Activated naive CD8-positive, alpha-beta T cell treated with anti-CD3 and anti-CD28 coated beads, Interleukin-2, amount 10 ng/mL, durations not matched to agents 7 days and 5 days (primary cell): ENCODE measurements at regions not wholly inside any gene's neighbourhood (a gene's known extent, or its start where the extent isn't known, plus 50 kb on each side); places are given as distances from the start of the nearest gene placed in this dataset.

Experiments used
- ATAC-seq: fragments of 150-1000 bp; cut with Tn5 transposase; one replicate; pipeline ENCODE4 v1.10.0; 2021; ENCODE audit warnings: low read depth, moderate library complexity
- POLR2A ChIA-PET: fragments of 350-600 bp; sonication (Branson Sonifier 250); formaldehyde crosslinking; loops from one replicate; lab custom pipeline; 2021; ENCODE audit warnings: antibody characterized with exemption; lab: Charles Lee
- DNase-seq: peaks from one replicate; pipeline ENCODE4 v3.0.0; 2021
- H3K27ac Mint-ChIP-seq: one replicate; pipeline ENCODE4 v1.8.0; 2022; ENCODE audit warnings: mild to moderate bottlenecking, mixed read lengths
- H3K27me3 Mint-ChIP-seq: one replicate; pipeline ENCODE4 v1.8.0; 2022; ENCODE audit warnings: mild to moderate bottlenecking, moderate library complexity, mixed read lengths
- H3K36me3 Mint-ChIP-seq: one replicate; pipeline ENCODE4 v1.8.0; 2021; ENCODE audit warnings: mild to moderate bottlenecking, mixed read lengths
- H3K4me1 Mint-ChIP-seq: one replicate; pipeline ENCODE4 v1.8.0; 2021; ENCODE audit warnings: mixed read lengths
- H3K4me3 Mint-ChIP-seq: one replicate; pipeline ENCODE4 v1.8.0; 2022; ENCODE audit warnings: mild to moderate bottlenecking, moderate library complexity, mixed read lengths
- H3K9me3 Mint-ChIP-seq: one replicate; pipeline ENCODE4 v1.8.0; 2021; ENCODE audit warnings: mixed read lengths

DNA sequence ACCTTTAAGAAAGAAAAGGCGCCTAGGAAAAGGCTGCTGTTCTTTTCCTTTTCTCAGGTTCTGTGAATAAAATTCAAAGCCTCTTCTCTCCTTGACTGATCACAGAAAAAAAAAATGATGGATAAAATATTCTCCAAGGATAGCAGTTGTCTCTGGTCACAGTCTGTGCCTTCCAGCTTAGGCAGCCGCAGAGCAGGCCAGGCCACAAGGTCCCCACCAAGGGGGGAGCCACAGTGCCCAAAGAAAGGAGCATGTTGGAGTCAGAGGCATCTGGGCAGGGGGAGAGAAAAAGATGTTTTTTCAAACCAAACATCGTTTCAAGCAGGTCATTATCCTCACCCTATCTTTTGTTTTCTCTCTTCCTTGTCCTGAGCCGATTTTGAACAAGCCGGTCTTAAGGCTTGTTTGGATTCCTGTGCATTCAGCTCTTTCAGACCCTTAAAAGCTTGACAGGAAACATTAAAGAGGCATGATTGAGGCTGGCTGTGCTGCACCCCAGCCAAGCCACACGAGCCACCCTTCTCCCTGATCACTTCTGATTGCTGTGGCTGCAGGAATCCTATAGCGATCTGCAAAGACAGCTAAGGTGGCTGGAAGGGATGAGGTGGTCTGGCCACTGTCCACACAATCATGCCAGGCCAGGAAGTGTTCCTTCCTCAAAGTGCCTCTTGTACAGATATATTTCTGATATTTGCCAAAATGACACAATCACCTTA lies 284.6 kb upstream of the TLE4 start:
- no peaks in the 10 kb centered on the region for H3K4me1 Mint-ChIP-seq
- peaks cover 2% of the 10 kb centered on the region for H3K27me3 Mint-ChIP-seq
- no peaks in the 10 kb centered on the region for H3K36me3 Mint-ChIP-seq
- H3K9me3 Mint-ChIP-seq, result no peaks in the 10 kb centered on the region
- DNase-seq, result no peak
- no peak for ATAC-seq
- H3K4me3 Mint-ChIP-seq, result no peak overlapping the region
- no peak overlapping the region for H3K27ac Mint-ChIP-seq
- POLR2A ChIA-PET, result no interaction called here

DNA sequence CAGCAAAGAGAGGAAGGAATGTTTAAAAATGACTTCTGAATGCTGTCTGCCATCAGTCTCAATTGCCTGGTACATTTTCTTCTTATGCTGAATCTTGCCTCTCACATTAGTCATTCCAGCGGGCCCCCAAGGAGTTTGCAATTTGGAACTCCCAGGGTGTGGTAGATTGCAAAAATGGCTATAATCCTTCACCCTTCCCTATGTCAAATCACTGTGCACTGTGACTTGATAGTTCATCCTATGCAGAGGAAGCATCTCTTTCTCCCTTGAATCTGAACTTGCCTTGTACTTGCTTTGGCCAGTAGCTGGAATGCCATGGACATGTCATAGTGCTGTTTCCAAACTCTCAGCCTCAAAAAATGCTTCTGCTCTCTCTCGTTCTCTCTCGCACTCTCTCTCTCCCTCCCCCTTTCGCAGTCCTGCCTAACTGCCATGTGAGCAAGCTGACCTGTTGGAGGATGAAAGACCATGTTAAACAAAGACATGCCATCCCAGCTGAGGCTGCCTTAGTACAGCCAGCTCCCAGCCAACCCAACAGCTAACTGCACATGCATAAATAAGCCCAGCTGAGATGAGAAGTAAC lies 284.0 kb upstream of the TLE4 start:
- H3K27me3 Mint-ChIP-seq, result peaks cover 2% of the 10 kb centered on the region
- H3K36me3 Mint-ChIP-seq, result no peaks in the 10 kb centered on the region
- no peak overlapping the region for H3K4me3 Mint-ChIP-seq
- H3K4me1 Mint-ChIP-seq, result no peaks in the 10 kb centered on the region
- no peak overlapping the region for H3K27ac Mint-ChIP-seq
- peaks cover 1% of the 10 kb centered on the region for H3K9me3 Mint-ChIP-seq
- no peak for ATAC-seq
- DNase-seq, result no peak
- POLR2A ChIA-PET, result no interaction called here

DNA sequence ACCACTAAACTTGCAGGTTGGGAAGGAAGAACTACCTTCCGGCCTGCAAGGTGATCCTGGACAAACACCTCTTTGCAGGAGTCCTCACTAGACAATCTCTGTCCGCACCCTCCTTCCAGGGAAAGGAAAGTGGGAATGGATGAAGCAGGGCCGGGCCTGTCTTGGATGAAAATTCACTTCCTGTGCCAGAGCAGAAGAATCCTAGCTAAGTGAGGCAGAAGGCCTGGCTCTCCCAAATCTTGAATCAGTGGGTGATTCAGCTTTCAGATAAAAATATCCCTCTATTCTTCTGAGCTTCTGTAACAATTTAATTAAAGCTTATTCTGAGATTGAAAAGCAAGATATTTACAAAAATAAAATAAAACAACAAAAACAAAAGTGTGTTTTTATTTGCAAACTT lies 281.9 kb upstream of the TLE4 start:
- no peak for ATAC-seq
- DNase-seq, result no peak
- no peak overlapping the region for H3K27ac Mint-ChIP-seq
- no peaks in the 10 kb centered on the region for H3K4me1 Mint-ChIP-seq
- H3K9me3 Mint-ChIP-seq, result peaks cover 1% of the 10 kb centered on the region
- H3K36me3 Mint-ChIP-seq, result no peaks in the 10 kb centered on the region
- POLR2A ChIA-PET, result no interaction called here
- H3K27me3 Mint-ChIP-seq, result peaks cover 2% of the 10 kb centered on the region
- H3K4me3 Mint-ChIP-seq, result no peak overlapping the region

DNA sequence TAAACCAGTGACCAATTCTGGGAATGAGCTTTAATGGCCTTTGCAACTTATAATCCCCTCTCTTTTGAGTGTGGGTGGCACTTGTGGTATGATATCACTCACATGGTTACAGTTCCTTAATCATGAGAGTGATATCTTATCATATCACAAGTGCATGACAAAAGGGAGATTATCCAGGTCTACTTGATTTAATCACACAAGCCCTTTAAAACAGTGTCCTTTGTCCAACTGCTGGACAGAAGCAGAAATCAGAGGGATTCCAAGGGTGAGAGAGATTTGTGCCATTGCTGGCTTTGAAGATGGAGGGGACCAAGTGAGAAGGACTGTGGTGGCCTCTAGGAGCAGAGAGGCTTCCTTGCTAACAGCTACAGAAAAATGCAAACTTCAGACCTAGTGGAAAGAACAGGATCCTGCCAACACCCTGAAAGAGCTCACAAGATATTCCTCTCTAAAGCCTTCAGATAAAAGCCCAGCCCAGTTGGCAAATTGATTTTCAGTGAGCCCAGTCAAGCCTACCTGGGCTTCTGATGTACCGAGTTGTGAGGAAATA lies 279.0 kb upstream of the TLE4 start:
- POLR2A ChIA-PET, result no interaction called here

GRCh38 chr9:79300068-79300467 lies 271.7 kb upstream of the TLE4 start:
- Mint-ChIP-seq H3K4me1 (no peaks in the 10 kb centered on the region), H3K9me3 (no peaks in the 10 kb centered on the region), H3K27me3 (peaks cover 5% of the 10 kb centered on the region), H3K4me3 (no peak overlapping the region), H3K27ac (no peak overlapping the region), H3K36me3 (no peaks in the 10 kb centered on the region)
- no peak for ATAC-seq
- POLR2A ChIA-PET, result no interaction called here
- DNase-seq, result no peak

More for the DNA sequence above, 279.0 kb upstream of the TLE4 start:
- peaks cover 2% of the 10 kb centered on the region for H3K27me3 Mint-ChIP-seq
- no peaks in the 10 kb centered on the region for H3K4me1 Mint-ChIP-seq
- H3K4me3 Mint-ChIP-seq, result no peak overlapping the region
- no peaks in the 10 kb centered on the region for H3K36me3 Mint-ChIP-seq
- no peak overlapping the region for H3K27ac Mint-ChIP-seq
- H3K9me3 Mint-ChIP-seq, result peaks cover 1% of the 10 kb centered on the region
- ATAC-seq (no peak), DNase-seq (no peak)

GRCh38 chr9:79301085-79301484 lies 270.7 kb upstream of the TLE4 start:
- no peaks in the 10 kb centered on the region for H3K9me3 Mint-ChIP-seq
- H3K4me3 Mint-ChIP-seq, result no peak overlapping the region
- no peak for ATAC-seq
- DNase-seq, result no peak
- no peaks in the 10 kb centered on the region for H3K4me1 Mint-ChIP-seq
- no peaks in the 10 kb centered on the region for H3K36me3 Mint-ChIP-seq
- peaks cover 5% of the 10 kb centered on the region for H3K27me3 Mint-ChIP-seq
- POLR2A ChIA-PET, result no interaction called here
- H3K27ac Mint-ChIP-seq, result no peak overlapping the region

DNA sequence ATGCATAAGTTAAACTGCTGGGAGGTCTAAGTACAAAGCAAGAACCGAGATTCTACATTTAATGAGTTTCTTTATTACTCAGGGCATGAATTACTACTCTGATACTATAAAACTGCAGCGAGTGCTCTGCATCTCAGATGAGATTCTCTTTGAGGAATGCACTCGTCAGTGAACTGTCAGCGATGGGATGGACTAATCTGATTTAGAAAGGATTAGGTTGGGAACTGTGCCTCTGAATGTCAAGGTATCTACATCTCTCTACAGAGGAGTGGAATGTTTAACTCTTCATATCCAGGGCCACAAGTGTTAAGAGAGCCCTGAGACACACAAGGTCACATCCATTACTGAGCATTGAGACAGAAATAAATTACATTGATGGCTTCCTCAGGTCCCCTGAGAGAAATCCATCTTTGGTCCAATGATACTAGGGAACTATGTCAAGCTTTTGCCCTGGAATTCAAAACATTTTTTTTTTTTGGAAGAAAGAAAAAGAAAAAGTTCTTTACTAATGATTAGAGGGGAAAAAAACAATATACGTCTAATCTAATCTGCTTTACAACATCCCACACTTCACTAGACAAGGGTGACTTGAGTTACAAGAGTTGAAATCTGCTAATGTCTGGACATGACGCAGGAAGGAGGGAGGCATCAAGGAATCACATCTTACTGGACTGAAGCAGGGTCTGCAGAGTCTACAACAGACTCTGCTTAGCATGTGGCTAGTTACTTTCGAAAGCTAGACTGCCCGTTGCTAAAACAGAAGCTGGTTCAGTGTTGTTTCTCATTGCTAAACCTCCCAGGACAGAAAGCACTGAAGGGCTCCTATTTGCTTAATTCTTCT lies 270.0 kb upstream of the TLE4 start:
- ATAC-seq (no peak), DNase-seq (no peak)
- H3K4me3 Mint-ChIP-seq, result no peak overlapping the region
- no peaks in the 10 kb centered on the region for H3K36me3 Mint-ChIP-seq
- H3K27ac Mint-ChIP-seq, result no peak overlapping the region
- POLR2A ChIA-PET, result no interaction called here
- H3K27me3 Mint-ChIP-seq, result peaks cover 5% of the 10 kb centered on the region
- no peaks in the 10 kb centered on the region for H3K9me3 Mint-ChIP-seq
- H3K4me1 Mint-ChIP-seq, result no peaks in the 10 kb centered on the region

- DNase-seq (no peak), ATAC-seq (no peak)
- H3K27me3 Mint-ChIP-seq, result peaks cover 5% of the 10 kb centered on the region
- no peak overlapping the region for H3K4me3 Mint-ChIP-seq
- H3K9me3 Mint-ChIP-seq, result no peaks in the 10 kb centered on the region
- POLR2A ChIA-PET, result no interaction called here
- H3K27ac Mint-ChIP-seq, result no peak overlapping the region
- no peaks in the 10 kb centered on the region for H3K36me3 Mint-ChIP-seq
- H3K4me1 Mint-ChIP-seq, result no peaks in the 10 kb centered on the region
Observed at GRCh38 chr9:79302569-79302968, 269.2 kb upstream of the TLE4 start.

DNA sequence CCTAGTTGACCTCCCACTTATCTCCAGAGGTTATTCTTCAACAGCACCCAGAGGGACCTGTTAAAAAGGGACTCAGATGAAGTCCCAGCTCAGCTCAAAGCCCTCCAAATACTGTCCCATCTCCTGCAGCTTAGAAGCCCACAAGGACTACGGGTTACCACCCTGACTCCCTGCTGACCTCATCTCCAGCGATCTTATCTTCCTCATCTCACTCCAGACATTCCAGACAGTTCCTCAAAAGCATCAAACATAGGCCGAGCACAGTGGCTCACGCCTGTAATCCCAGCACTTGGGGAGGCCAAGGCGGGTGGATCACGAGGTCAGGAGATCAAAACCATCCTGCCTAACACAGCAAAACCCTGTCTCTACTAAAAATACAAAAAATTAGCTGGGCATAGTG lies 263.8 kb upstream of the TLE4 start:
- no peaks in the 10 kb centered on the region for H3K9me3 Mint-ChIP-seq
- H3K4me1 Mint-ChIP-seq, result no peaks in the 10 kb centered on the region
- POLR2A ChIA-PET, result no interaction called here
- H3K27ac Mint-ChIP-seq, result no peak overlapping the region
- H3K4me3 Mint-ChIP-seq, result no peak overlapping the region
- DNase-seq (no peak), ATAC-seq (no peak)
- H3K27me3 Mint-ChIP-seq, result no peaks in the 10 kb centered on the region
- H3K36me3 Mint-ChIP-seq, result no peaks in the 10 kb centered on the region

GRCh38 chr9:79312686-79313421 lies 258.9 kb upstream of the TLE4 start:
- Mint-ChIP-seq H3K27me3 (peaks cover 6% of the 10 kb centered on the region), H3K27ac (no peak overlapping the region), H3K4me1 (no peaks in the 10 kb centered on the region), H3K9me3 (no peaks in the 10 kb centered on the region), H3K4me3 (no peak overlapping the region), H3K36me3 (no peaks in the 10 kb centered on the region)
- ATAC-seq, result no peak
- POLR2A ChIA-PET, result no interaction called here
- DNase-seq, result no peak

GRCh38 chr9:79325501-79325900 lies 246.3 kb upstream of the TLE4 start:
- no peak for DNase-seq
- H3K36me3 Mint-ChIP-seq, result no peaks in the 10 kb centered on the region
- H3K4me1 Mint-ChIP-seq, result no peaks in the 10 kb centered on the region
- POLR2A ChIA-PET, result no interaction called here
- H3K4me3 Mint-ChIP-seq, result no peak overlapping the region
- H3K9me3 Mint-ChIP-seq, result no peaks in the 10 kb centered on the region
- no peak for ATAC-seq
- peaks cover 4% of the 10 kb centered on the region for H3K27me3 Mint-ChIP-seq
- no peak overlapping the region for H3K27ac Mint-ChIP-seq

- POLR2A ChIA-PET, result no interaction called here
- Mint-ChIP-seq H3K4me1 (no peaks in the 10 kb centered on the region), H3K4me3 (no peak overlapping the region), H3K27ac (no peak overlapping the region), H3K27me3 (no peaks in the 10 kb centered on the region), H3K9me3 (no peaks in the 10 kb centered on the region), H3K36me3 (no peaks in the 10 kb centered on the region)
- DNase-seq (no peak), ATAC-seq (no peak)
Observed at GRCh38 chr9:79329861-79330260, 241.9 kb upstream of the TLE4 start.

DNA sequence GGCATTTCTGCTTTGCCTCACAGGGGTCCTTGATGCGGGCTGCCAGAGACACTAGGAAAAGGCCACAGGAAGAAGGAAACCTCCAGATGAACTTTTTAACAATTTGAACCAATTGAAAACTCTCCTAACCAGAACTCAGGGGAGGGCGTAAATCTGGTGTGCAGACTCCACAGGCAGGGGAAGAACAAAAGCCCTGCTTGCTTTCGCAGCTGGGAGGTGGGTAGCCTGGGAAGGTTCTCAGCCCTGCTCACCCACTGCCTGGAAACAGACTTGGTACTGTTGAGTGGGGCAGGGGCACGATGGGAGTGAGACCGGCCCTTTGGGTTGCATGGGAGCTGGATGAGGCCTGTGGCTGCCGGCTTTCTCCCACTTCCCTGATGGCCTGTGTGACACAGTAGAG lies 237.8 kb upstream of the TLE4 start:
- H3K27me3 Mint-ChIP-seq, result no peaks in the 10 kb centered on the region
- H3K4me3 Mint-ChIP-seq, result no peak overlapping the region
- no peak for DNase-seq
- POLR2A ChIA-PET, result no interaction called here
- H3K4me1 Mint-ChIP-seq, result no peaks in the 10 kb centered on the region
- no peak overlapping the region for H3K27ac Mint-ChIP-seq
- no peaks in the 10 kb centered on the region for H3K36me3 Mint-ChIP-seq
- ATAC-seq, result no peak
- no peaks in the 10 kb centered on the region for H3K9me3 Mint-ChIP-seq
